Adrenal gland (tissue), 5 donors: ENCODE measurements at regions not wholly inside any gene's neighbourhood (a gene's known extent, or its start where the extent isn't known, plus 50 kb on each side); places are given as distances from the start of the nearest gene placed in this dataset.

Experiments
- POLR2A ChIP-seq, 2 donors: fragments of 450-650 bp; IDR thresholded peaks; one replicate each; pipeline ENCODE4 v1.6.1; 2017; ENCODE audit warnings: antibody characterized with exemption in 2 of 2, mild to moderate bottlenecking in 2 of 2, moderate library complexity in 1 of 2
- TF ChIP-seq, protein P1 (sequence below), 6 experiments: fragments of 450-650 bp in 4 of 6; fragments of 200-600 bp in 2 of 6; sonication (generic) in 1 of 6; IDR thresholded peaks; 1 replicate in 5 of 6; 2 replicates in 1 of 6; pipeline versions ENCODE4 v1.5.1 to v1.8.0; 2016 to 2021; ENCODE audit warnings: antibody characterized with exemption in 6 of 6, mild to moderate bottlenecking in 2 of 6, moderate library complexity in 1 of 6
- donor health status: DM: no; HTN: no; CAD: no.

DNA sequence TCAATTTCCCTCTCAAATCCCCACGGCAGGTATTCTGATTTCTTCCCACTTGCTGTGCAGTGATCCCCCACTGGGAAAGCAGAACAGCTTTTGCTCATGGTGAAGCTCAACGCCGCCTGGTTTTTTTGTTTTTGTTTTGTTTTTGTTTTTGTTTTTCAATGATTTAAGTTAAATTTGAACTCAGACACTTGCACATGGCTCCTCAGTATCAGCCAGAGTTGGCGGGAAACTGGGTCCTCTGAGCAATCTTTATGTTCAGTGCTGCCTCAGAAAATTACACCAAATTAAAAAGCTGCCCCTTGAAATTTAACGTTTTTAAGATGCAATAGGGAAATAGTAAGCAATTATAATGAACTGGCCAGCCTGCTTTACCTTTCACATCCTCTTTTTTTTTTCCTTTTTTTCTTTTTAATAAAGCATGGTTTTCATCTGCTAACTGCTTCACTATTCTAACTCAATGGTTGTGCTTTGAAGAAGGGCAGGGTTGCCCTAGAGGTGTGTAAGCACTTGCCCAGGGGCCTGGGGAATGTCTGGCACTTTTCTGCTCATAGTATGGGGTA is 277.0 kb upstream of the HNRNPA3 start:
- TF ChIP-seq, protein P1, sequence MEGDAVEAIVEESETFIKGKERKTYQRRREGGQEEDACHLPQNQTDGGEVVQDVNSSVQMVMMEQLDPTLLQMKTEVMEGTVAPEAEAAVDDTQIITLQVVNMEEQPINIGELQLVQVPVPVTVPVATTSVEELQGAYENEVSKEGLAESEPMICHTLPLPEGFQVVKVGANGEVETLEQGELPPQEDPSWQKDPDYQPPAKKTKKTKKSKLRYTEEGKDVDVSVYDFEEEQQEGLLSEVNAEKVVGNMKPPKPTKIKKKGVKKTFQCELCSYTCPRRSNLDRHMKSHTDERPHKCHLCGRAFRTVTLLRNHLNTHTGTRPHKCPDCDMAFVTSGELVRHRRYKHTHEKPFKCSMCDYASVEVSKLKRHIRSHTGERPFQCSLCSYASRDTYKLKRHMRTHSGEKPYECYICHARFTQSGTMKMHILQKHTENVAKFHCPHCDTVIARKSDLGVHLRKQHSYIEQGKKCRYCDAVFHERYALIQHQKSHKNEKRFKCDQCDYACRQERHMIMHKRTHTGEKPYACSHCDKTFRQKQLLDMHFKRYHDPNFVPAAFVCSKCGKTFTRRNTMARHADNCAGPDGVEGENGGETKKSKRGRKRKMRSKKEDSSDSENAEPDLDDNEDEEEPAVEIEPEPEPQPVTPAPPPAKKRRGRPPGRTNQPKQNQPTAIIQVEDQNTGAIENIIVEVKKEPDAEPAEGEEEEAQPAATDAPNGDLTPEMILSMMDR (IDR thresholded peaks at IDR 0.05): no peak
- no peak for TF ChIP-seq POLR2A (IDR thresholded peaks at IDR 0.05)
